MM.1S (cell line): ENCODE measurements at regions not wholly inside any gene's neighbourhood (a gene's known extent, or its start where the extent isn't known, plus 50 kb on each side); places are given as distances from the start of the nearest gene placed in this dataset.

ENCODE experiments used
- DNase-seq: peaks from one replicate; pipeline ENCODE4 v3.0.0-alpha.2; 2015
- H2AFZ ChIP-seq: fragments of 300-600 bp; sonication (generic); 2 replicates; pipeline ENCODE4 v1.6.0; 2016; ENCODE audit warnings: antibody characterized with exemption, low read length
- H3F3A ChIP-seq: fragments of 300-600 bp; sonication (generic); 2 replicates; pipeline ENCODE4 v1.6.1; 2016; ENCODE audit warnings: mild to moderate bottlenecking, antibody characterized with exemption, low read length, moderate library complexity, mixed read lengths; ENCODE audit not compliant: insufficient read depth
- H3K27ac ChIP-seq: fragments of 300-600 bp; sonication (generic); 2 replicates; pipeline ENCODE4 v1.5.1; 2016; ENCODE audit warnings: mild to moderate bottlenecking, low read length
- H3K27me3 ChIP-seq: fragments of 300-600 bp; sonication (generic); replicated peaks from 2 replicates; pipeline ENCODE4 v1.6.0; 2016; ENCODE audit warnings: low read length; ENCODE audit not compliant: insufficient read depth
- H3K36me3 ChIP-seq: fragments of 300-600 bp; sonication (generic); replicated peaks from 2 replicates; pipeline ENCODE4 v1.6.1; 2016; ENCODE audit warnings: mild to moderate bottlenecking, low read length, mixed read lengths; ENCODE audit not compliant: insufficient read depth
- H3K4me1 ChIP-seq: fragments of 300-600 bp; sonication (generic); 2 replicates; pipeline ENCODE4 v1.6.1; 2016; ENCODE audit warnings: low read length, mixed read lengths
- H3K4me2 ChIP-seq: fragments of 300-600 bp; sonication (generic); 2 replicates; pipeline ENCODE4 v1.6.0; 2016; ENCODE audit warnings: low read depth, low read length
- H3K4me3 ChIP-seq: fragments of 300-600 bp; sonication (generic); 2 replicates; pipeline ENCODE4 v1.5.1; 2016; ENCODE audit warnings: low read length, mixed read lengths
- H3K79me2 ChIP-seq: fragments of 300-600 bp; sonication (generic); 2 replicates; pipeline ENCODE4 v1.6.1; 2016; ENCODE audit warnings: mixed run types, low read length, mixed read lengths
- H3K9ac ChIP-seq: fragments of 300-600 bp; sonication (generic); 2 replicates; pipeline ENCODE4 v1.6.1; 2016; ENCODE audit warnings: low read length, mixed read lengths
- H3K9me2 ChIP-seq: fragments of 300-600 bp; sonication (generic); replicated peaks from 2 replicates; pipeline ENCODE4 v1.6.1; 2016; ENCODE audit warnings: mild to moderate bottlenecking, low read length, mixed read lengths; ENCODE audit not compliant: insufficient read depth
- H3K9me3 ChIP-seq: fragments of 300-600 bp; sonication (generic); replicated peaks from 2 replicates; pipeline ENCODE4 v1.6.1; 2016; ENCODE audit warnings: mild to moderate bottlenecking, low read length, mixed read lengths; ENCODE audit not compliant: insufficient read depth
- H4K20me1 ChIP-seq: fragments of 300-600 bp; sonication (generic); 2 replicates; pipeline ENCODE4 v1.6.1; 2016; ENCODE audit warnings: mild to moderate bottlenecking, low read length, moderate library complexity, mixed read lengths; ENCODE audit not compliant: insufficient read depth
- CTCF ChIP-seq: fragments of 300-600 bp; sonication (generic); IDR thresholded peaks from 2 replicates; pipeline ENCODE4 v1.5.1; 2016; ENCODE audit warnings: antibody characterized with exemption, low read length, mixed read lengths
- EZH2 ChIP-seq: fragments of 300-600 bp; sonication (generic); optimal IDR thresholded peaks from 2 replicates; pipeline ENCODE3; 2017; ENCODE audit warnings: low read depth, mild to moderate bottlenecking, antibody characterized with exemption, low read length, mixed read lengths
- EZH2phosphoT487 ChIP-seq: fragments of 300-600 bp; sonication (generic); IDR thresholded peaks from 2 replicates; pipeline ENCODE4 v1.6.1; 2018; ENCODE audit warnings: antibody characterized with exemption, low read length

GRCh38 chr13:38618881-38619280 lies 68.0 kb upstream of the FREM2 start:
- no peaks in the 10 kb centered on the region for H3F3A ChIP-seq
- DNase-seq: no peak
- no peak overlapping the region for H3K27ac ChIP-seq
- no peaks in the 10 kb centered on the region for H3K36me3 ChIP-seq
- no peak overlapping the region for H2AFZ ChIP-seq
- H3K4me2 ChIP-seq: no peak overlapping the region
- no peaks in the 10 kb centered on the region for H3K9me3 ChIP-seq
- no peaks in the 10 kb centered on the region for H3K9me2 ChIP-seq
- H3K9ac ChIP-seq: no peak overlapping the region
- H3K79me2 ChIP-seq: no peaks in the 10 kb centered on the region
- H3K4me1 ChIP-seq: no peaks in the 10 kb centered on the region
- no peaks in the 10 kb centered on the region for H4K20me1 ChIP-seq
- no peak overlapping the region for H3K4me3 ChIP-seq
- H3K27me3 ChIP-seq: no peaks in the 10 kb centered on the region
- TF ChIP-seq EZH2 (no peak), EZH2phosphoT487 (no peak), CTCF (no peak)

- H3K9me2 ChIP-seq: no peaks in the 10 kb centered on the region
- no peaks in the 10 kb centered on the region for H3K36me3 ChIP-seq
- H3K9ac ChIP-seq: no peak overlapping the region
- H3K4me3 ChIP-seq: no peak overlapping the region
- no peak overlapping the region for H2AFZ ChIP-seq
- TF ChIP-seq CTCF (no peak), EZH2 (no peak), EZH2phosphoT487 (no peak)
- DNase-seq: no peak
- H3K27me3 ChIP-seq: no peaks in the 10 kb centered on the region
- H3K27ac ChIP-seq: no peak overlapping the region
- H3K4me1 ChIP-seq: no peaks in the 10 kb centered on the region
- no peaks in the 10 kb centered on the region for H3K79me2 ChIP-seq
- no peaks in the 10 kb centered on the region for H4K20me1 ChIP-seq
- no peak overlapping the region for H3K4me2 ChIP-seq
- H3K9me3 ChIP-seq: no peaks in the 10 kb centered on the region
- H3F3A ChIP-seq: no peaks in the 10 kb centered on the region
Observed at GRCh38 chr13:38620876-38621275, 66.0 kb upstream of the FREM2 start.

- H3K36me3 ChIP-seq: no peaks in the 10 kb centered on the region
- no peaks in the 10 kb centered on the region for H3K9me3 ChIP-seq
- H3K4me1 ChIP-seq: no peaks in the 10 kb centered on the region
- no peaks in the 10 kb centered on the region for H4K20me1 ChIP-seq
- no peaks in the 10 kb centered on the region for H3K9me2 ChIP-seq
- H3F3A ChIP-seq: no peaks in the 10 kb centered on the region
- H3K4me3 ChIP-seq: no peak overlapping the region
- DNase-seq: no peak
- TF ChIP-seq EZH2phosphoT487 (no peak), CTCF (no peak), EZH2 (no peak)
- no peak overlapping the region for H3K4me2 ChIP-seq
- no peaks in the 10 kb centered on the region for H3K27me3 ChIP-seq
- no peaks in the 10 kb centered on the region for H3K79me2 ChIP-seq
- H2AFZ ChIP-seq: no peak overlapping the region
- H3K9ac ChIP-seq: no peak overlapping the region
- H3K27ac ChIP-seq: no peak overlapping the region
Observed at GRCh38 chr13:38624822-38625221, 62.1 kb upstream of the FREM2 start.

GRCh38 chr13:38628554-38628953 lies 58.3 kb upstream of the FREM2 start:
- H3K36me3 ChIP-seq: no peaks in the 10 kb centered on the region
- no peak overlapping the region for H3K27ac ChIP-seq
- no peak overlapping the region for H2AFZ ChIP-seq
- no peaks in the 10 kb centered on the region for H3K79me2 ChIP-seq
- no peaks in the 10 kb centered on the region for H3K9me3 ChIP-seq
- no peaks in the 10 kb centered on the region for H3K4me1 ChIP-seq
- H3K9me2 ChIP-seq: no peaks in the 10 kb centered on the region
- no peaks in the 10 kb centered on the region for H3F3A ChIP-seq
- TF ChIP-seq EZH2: no peak
- no peak for TF ChIP-seq CTCF
- TF ChIP-seq EZH2phosphoT487: no peak
- DNase-seq: no peak
- H3K4me2 ChIP-seq: no peak overlapping the region
- H3K27me3 ChIP-seq: no peaks in the 10 kb centered on the region
- no peaks in the 10 kb centered on the region for H4K20me1 ChIP-seq
- no peak overlapping the region for H3K4me3 ChIP-seq
- H3K9ac ChIP-seq: no peak overlapping the region
